IPS-NIHi7 (cell line): ENCODE measurements at regions not wholly inside any gene's neighbourhood (a gene's known extent, or its start where the extent isn't known, plus 50 kb on each side); places are given as distances from the start of the nearest gene placed in this dataset.
"Not testable (repeated sequence)": the region's sequence is repeated elsewhere in the genome, so short reads cannot be mapped to it uniquely, and the experiment has no call there.

Source experiments
- DNase-seq: peaks from one replicate; pipeline ENCODE4 v3.0.0; 2012; ENCODE audit warnings: mixed read lengths; ENCODE audit errors: extremely low spot score

GRCh38 chr6:22145823-22146677, 150.8 kb downstream of the PRL start:
- peak; percentile 59 for DNase-seq

- no peak for DNase-seq
These were observed 150.2 kb downstream of the PRL start for GRCh38 chr6:22146678-22146930.

GRCh38 chr6:22146931-22147701, 149.7 kb downstream of the PRL start:
- DNase-seq, result no peak

GRCh38 chr6:22147921-22148776, 148.7 kb downstream of the PRL start:
- no peak for DNase-seq

- no peak for DNase-seq
These were observed 147.7 kb downstream of the PRL start for GRCh38 chr6:22149096-22149495.

GRCh38 chr6:22149501-22150367, 147.1 kb downstream of the PRL start:
- no peak for DNase-seq

- no peak for DNase-seq
These were observed 146.3 kb downstream of the PRL start for GRCh38 chr6:22150368-22151035.

GRCh38 chr6:22151892-22152291, 144.9 kb downstream of the PRL start:
- DNase-seq, result no peak

GRCh38 chr6:22152841-22153240, 144.0 kb downstream of the PRL start:
- no peak for DNase-seq

GRCh38 chr6:22153384-22154158, 143.3 kb downstream of the PRL start:
- no peak for DNase-seq

- no peak for DNase-seq
These were observed 141.3 kb downstream of the PRL start for GRCh38 chr6:22155551-22155950.

GRCh38 chr6:22157233-22157632, 139.6 kb downstream of the PRL start:
- DNase-seq, result no peak

- DNase-seq, result no peak
These were observed 132.6 kb downstream of the PRL start for GRCh38 chr6:22164236-22164635.

- DNase-seq, result not testable (repeated sequence)
These were observed 125.8 kb downstream of the PRL start for GRCh38 chr6:22171006-22171405.

GRCh38 chr6:22171885-22172284, 125.0 kb downstream of the PRL start:
- DNase-seq, result not testable (repeated sequence)

- DNase-seq, result no peak
These were observed 123.5 kb downstream of the PRL start for GRCh38 chr6:22173311-22173710.

GRCh38 chr6:22180250-22180649, 116.6 kb downstream of the PRL start:
- not testable (repeated sequence) for DNase-seq

GRCh38 chr6:22184371-22184770, 112.5 kb downstream of the PRL start:
- DNase-seq, result no peak

- DNase-seq, result no peak
These were observed 106.9 kb downstream of the PRL start for GRCh38 chr6:22189946-22190345.
